ENCODE measurements at regions not wholly inside any gene's neighbourhood (a gene's known extent, or its start where the extent isn't known, plus 50 kb on each side); places are given as distances from the start of the nearest gene placed in this dataset.

DNA sequence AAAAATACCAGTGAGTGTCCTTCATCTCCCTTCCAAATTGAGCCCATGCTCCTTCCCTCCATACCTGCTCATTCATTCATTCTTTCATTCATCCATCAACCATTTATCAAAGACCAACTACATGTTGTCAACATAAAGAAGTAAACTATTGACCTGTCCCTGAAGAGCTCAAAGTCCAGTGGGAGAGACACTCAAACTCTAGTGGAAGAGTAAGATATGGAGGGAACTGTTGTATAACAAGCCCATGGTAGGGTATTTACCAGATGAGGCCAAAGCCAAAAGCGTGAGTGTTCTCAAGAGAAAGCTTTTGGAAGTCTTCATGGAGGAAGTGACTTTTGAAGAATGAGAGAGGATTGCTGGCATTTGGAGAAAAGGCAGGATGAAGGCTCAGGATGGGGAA, 163.4 kb upstream of the SPACA1 start:
- H3K9ac ChIP-seq (ENCODE audit: insufficient read depth, low read depth, low read length), result no peak overlapping the region
- in situ Hi-C loops (cut with HindIII; ENCODE audit: extremely low pct_ligation_motif_present, low pct_unique_long_range_greater_than_20kb), result no loop called here
- CTCF ChIA-PET (ENCODE audit: low intra/inter-chr PET ratio, low total read pairs), result no interaction called here
- no peaks in the 10 kb centered on the region for H4K20me1 ChIP-seq (ENCODE audit: insufficient read depth, low read length)
- POLR2A ChIA-PET, result no interaction called here
- H3K36me3 ChIP-seq (replicated peaks in 1 of 2; ENCODE audit: control insufficient read depth in 1 of 2, insufficient read depth in 2 of 2, low read length in 2 of 2), result no peaks in the 10 kb centered on the region
- no peak overlapping the region for H2AFZ ChIP-seq (ENCODE audit: low read length)
- no peaks in the 10 kb centered on the region for H3K9me3 ChIP-seq (ENCODE audit: low read length)
- BruUV-seq (replicated peaks), result no TSS peak
- peak; percentile 12 for FAIRE-seq
- peak; percentile 5 for DNase-seq (ENCODE audit: low spot score)
- H3K27me3 ChIP-seq (ENCODE audit: control insufficient read depth in 1 of 2, insufficient read depth in 2 of 2, low read length in 2 of 2), result no peaks in the 10 kb centered on the region
- intact Hi-C loops (cut with micrococcal nuclease; ENCODE audit: unreplicated experiment), result no loop called here
- no peak overlapping the region for H3K27ac ChIP-seq (ENCODE audit: extremely low read length, insufficient read depth, low read length)
- peaks cover 14% of the 10 kb centered on the region for H3K4me1 ChIP-seq (ENCODE audit: insufficient read depth, low read length)
- ATAC-seq, result peak; percentile 36; the same call in 1 of the 3 replicates
- no peak overlapping the region for H3K4me3 ChIP-seq (replicated peaks in 1 of 3; ENCODE audit: insufficient read depth in 1 of 3, low read depth in 2 of 3, low read length in 3 of 3)
- no peak overlapping the region for H3K4me2 ChIP-seq (ENCODE audit: low read depth, low read length)
- H3K79me2 ChIP-seq (ENCODE audit: insufficient read depth, low read length), result no peaks in the 10 kb centered on the region
- 65% methylated on average over 1 of the region's 1 CpG for WGBS (ENCODE audit: low lambda C conversion rate)
- TF ChIP-seq MBNL3 (CRISPR knock-in tag; conservative IDR thresholded peaks at IDR 0.05) (no peak), SOX13 (IDR thresholded peaks at IDR 0.05) (no peak), SOX13 (CRISPR knock-in tag; conservative IDR thresholded peaks at IDR 0.05 in 1 of 2, IDR thresholded peaks at IDR 0.05 in 1 of 2) (no peak), EP300 (IDR thresholded peaks at IDR 0.05; ENCODE audit: low read depth in 2 of 2, low read length in 2 of 2) (peak in 1 of 2 experiments; percentile 18; a peak in 1 of 4 replicates), EP300 (CRISPR knock-in tag; IDR thresholded peaks at IDR 0.05; ENCODE audit: borderline replicate concordance) (no peak), ZNF564 (CRISPR knock-in tag; IDR thresholded peaks at IDR 0.05) (no peak), EHMT2 (IDR thresholded peaks at IDR 0.05; ENCODE audit: borderline replicate concordance, low read depth, low read length) (0 out of 2 replicates have a peak, but pooled peaks have one; percentile 46), ZNF773 (CRISPR knock-in tag; IDR thresholded peaks at IDR 0.05; ENCODE audit: borderline replicate concordance) (no peak), ZNF383 (CRISPR knock-in tag; IDR thresholded peaks at IDR 0.05; ENCODE audit: borderline replicate concordance) (no peak), GATAD2A (CRISPR knock-in tag; IDR thresholded peaks at IDR 0.05) (peak; percentile 47), ZMYM4 (CRISPR knock-in tag; IDR thresholded peaks at IDR 0.05) (0 out of 2 replicates have a peak, but pooled peaks have one; percentile 26), XRCC5 (optimal IDR thresholded peaks at IDR 0.05; ENCODE audit: low read length) (no peak), NFIC (IDR thresholded peaks at IDR 0.05; ENCODE audit: low read length) (no peak)
- TF ChIP-seq, protein P1, sequence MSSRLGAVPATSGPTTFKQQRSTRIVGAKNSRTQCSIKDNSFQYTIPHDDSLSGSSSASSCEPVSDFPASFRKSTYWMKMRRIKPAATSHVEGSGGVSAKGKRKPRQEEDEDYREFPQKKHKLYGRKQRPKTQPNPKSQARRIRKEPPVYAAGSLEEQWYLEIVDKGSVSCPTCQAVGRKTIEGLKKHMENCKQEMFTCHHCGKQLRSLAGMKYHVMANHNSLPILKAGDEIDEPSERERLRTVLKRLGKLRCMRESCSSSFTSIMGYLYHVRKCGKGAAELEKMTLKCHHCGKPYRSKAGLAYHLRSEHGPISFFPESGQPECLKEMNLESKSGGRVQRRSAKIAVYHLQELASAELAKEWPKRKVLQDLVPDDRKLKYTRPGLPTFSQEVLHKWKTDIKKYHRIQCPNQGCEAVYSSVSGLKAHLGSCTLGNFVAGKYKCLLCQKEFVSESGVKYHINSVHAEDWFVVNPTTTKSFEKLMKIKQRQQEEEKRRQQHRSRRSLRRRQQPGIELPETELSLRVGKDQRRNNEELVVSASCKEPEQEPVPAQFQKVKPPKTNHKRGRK (CRISPR knock-in tag; IDR thresholded peaks at IDR 0.05), result no peak
- TF ChIP-seq, protein P2, sequence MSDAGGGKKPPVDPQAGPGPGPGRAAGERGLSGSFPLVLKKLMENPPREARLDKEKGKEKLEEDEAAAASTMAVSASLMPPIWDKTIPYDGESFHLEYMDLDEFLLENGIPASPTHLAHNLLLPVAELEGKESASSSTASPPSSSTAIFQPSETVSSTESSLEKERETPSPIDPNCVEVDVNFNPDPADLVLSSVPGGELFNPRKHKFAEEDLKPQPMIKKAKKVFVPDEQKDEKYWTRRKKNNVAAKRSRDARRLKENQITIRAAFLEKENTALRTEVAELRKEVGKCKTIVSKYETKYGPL (CRISPR knock-in tag; IDR thresholded peaks at IDR 0.05), result peak; percentile 76; the same call in 1 of the 2 replicates
- TF ChIP-seq, protein P3, sequence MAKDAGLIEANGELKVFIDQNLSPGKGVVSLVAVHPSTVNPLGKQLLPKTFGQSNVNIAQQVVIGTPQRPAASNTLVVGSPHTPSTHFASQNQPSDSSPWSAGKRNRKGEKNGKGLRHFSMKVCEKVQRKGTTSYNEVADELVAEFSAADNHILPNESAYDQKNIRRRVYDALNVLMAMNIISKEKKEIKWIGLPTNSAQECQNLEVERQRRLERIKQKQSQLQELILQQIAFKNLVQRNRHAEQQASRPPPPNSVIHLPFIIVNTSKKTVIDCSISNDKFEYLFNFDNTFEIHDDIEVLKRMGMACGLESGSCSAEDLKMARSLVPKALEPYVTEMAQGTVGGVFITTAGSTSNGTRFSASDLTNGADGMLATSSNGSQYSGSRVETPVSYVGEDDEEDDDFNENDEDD (CRISPR knock-in tag; IDR thresholded peaks at IDR 0.05; ENCODE audit: borderline replicate concordance), result no peak
- TF ChIP-seq, protein P4, sequence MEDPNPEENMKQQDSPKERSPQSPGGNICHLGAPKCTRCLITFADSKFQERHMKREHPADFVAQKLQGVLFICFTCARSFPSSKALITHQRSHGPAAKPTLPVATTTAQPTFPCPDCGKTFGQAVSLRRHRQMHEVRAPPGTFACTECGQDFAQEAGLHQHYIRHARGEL (CRISPR knock-in tag; IDR thresholded peaks at IDR 0.05), result no peak
- TF ChIP-seq, protein P5, sequence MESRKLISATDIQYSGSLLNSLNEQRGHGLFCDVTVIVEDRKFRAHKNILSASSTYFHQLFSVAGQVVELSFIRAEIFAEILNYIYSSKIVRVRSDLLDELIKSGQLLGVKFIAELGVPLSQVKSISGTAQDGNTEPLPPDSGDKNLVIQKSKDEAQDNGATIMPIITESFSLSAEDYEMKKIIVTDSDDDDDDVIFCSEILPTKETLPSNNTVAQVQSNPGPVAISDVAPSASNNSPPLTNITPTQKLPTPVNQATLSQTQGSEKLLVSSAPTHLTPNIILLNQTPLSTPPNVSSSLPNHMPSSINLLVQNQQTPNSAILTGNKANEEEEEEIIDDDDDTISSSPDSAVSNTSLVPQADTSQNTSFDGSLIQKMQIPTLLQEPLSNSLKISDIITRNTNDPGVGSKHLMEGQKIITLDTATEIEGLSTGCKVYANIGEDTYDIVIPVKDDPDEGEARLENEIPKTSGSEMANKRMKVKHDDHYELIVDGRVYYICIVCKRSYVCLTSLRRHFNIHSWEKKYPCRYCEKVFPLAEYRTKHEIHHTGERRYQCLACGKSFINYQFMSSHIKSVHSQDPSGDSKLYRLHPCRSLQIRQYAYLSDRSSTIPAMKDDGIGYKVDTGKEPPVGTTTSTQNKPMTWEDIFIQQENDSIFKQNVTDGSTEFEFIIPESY (CRISPR knock-in tag; IDR thresholded peaks at IDR 0.05), result no peak
